RPMI7951 (cell line): ENCODE measurements at regions not wholly inside any gene's neighbourhood (a gene's known extent, or its start where the extent isn't known, plus 50 kb on each side); places are given as distances from the start of the nearest gene placed in this dataset.

Experiments used
- DNase-seq: peaks from one replicate; pipeline ENCODE4 v3.0.0-alpha.2; 2012; ENCODE audit warnings: low read depth

GRCh38 chr22:27283714-27284113 is 517.8 kb downstream of the MN1 start:
- DNase-seq, result peak; percentile 72

GRCh38 chr22:27284324-27284723 is 517.2 kb downstream of the MN1 start:
- DNase-seq, result no peak

- no peak for DNase-seq
These were observed 514.8 kb downstream of the MN1 start for GRCh38 chr22:27286711-27287110.

GRCh38 chr22:27292542-27293299 is 508.8 kb downstream of the MN1 start:
- DNase-seq, result peak; percentile 83

- DNase-seq, result no peak
These were observed 507.7 kb downstream of the MN1 start for GRCh38 chr22:27293721-27294445.

- no peak for DNase-seq
These were observed 506.5 kb downstream of the MN1 start for GRCh38 chr22:27295040-27295439.

GRCh38 chr22:27295605-27296004 is 506.0 kb downstream of the MN1 start:
- DNase-seq, result no peak

- DNase-seq, result no peak
These were observed 505.4 kb downstream of the MN1 start for GRCh38 chr22:27296091-27296675.

- no peak for DNase-seq
These were observed 504.4 kb downstream of the MN1 start for GRCh38 chr22:27297125-27297524.

GRCh38 chr22:27298332-27298731 is 503.2 kb downstream of the MN1 start:
- DNase-seq, result no peak

GRCh38 chr22:27298742-27299141 is 502.8 kb downstream of the MN1 start:
- no peak for DNase-seq

GRCh38 chr22:27299181-27300085 is 502.1 kb downstream of the MN1 start:
- no peak for DNase-seq

GRCh38 chr22:27300536-27301285 is 500.8 kb downstream of the MN1 start:
- DNase-seq, result no peak

- DNase-seq, result peak; percentile 36
These were observed 499.1 kb downstream of the MN1 start for GRCh38 chr22:27302501-27302900.

GRCh38 chr22:27303718-27304117 is 497.8 kb downstream of the MN1 start:
- no peak for DNase-seq

- no peak for DNase-seq
These were observed 494.8 kb downstream of the MN1 start for GRCh38 chr22:27306771-27307170.

- no peak for DNase-seq
These were observed 493.9 kb downstream of the MN1 start for GRCh38 chr22:27307545-27308247.

GRCh38 chr22:27308513-27308912 is 493.0 kb downstream of the MN1 start:
- DNase-seq, result no peak

GRCh38 chr22:27309697-27310096 is 491.9 kb downstream of the MN1 start:
- DNase-seq, result peak; percentile 87

- DNase-seq, result no peak
These were observed 490.4 kb downstream of the MN1 start for GRCh38 chr22:27310966-27311697.
